Neural progenitor cell (in vitro differentiated cells): ENCODE measurements at regions not wholly inside any gene's neighbourhood (a gene's known extent, or its start where the extent isn't known, plus 50 kb on each side); places are given as distances from the start of the nearest gene placed in this dataset.

Source experiments
- DNase-seq: peaks from one replicate; pipeline ENCODE4 v3.0.0-alpha.2; 2016; ENCODE audit warnings: low spot score
- H2AFZ ChIP-seq: fragments of 200-600 bp; sonication (generic); replicated peaks from 2 replicates; pipeline ENCODE4 v1.6.1; 2016; ENCODE audit warnings: antibody characterized with exemption
- H3F3A ChIP-seq: fragments of 200-600 bp; sonication (generic); 2 replicates; pipeline ENCODE4 v1.6.1; 2016; ENCODE audit warnings: antibody characterized with exemption, low read depth
- H3K27ac ChIP-seq: fragments of 200-600 bp; sonication (generic); 2 replicates; pipeline ENCODE4 v1.5.1; 2016; ENCODE audit warnings: mild to moderate bottlenecking
- H3K27me3 ChIP-seq: fragments of 200-600 bp; sonication (generic); 2 replicates; pipeline ENCODE4 v1.6.1; 2016; ENCODE audit warnings: mild to moderate bottlenecking, moderate library complexity
- H3K36me3 ChIP-seq: fragments of 200-600 bp; sonication (generic); 2 replicates; pipeline ENCODE4 v1.5.1; 2016
- H3K4me1 ChIP-seq: fragments of 200-600 bp; sonication (generic); 2 replicates; pipeline ENCODE4 v1.6.1; 2016; ENCODE audit warnings: mixed run types
- H3K4me2 ChIP-seq: fragments of 200-600 bp; sonication (generic); 2 replicates; pipeline ENCODE4 v1.6.1; 2016
- H3K4me3 ChIP-seq: fragments of 200-600 bp; sonication (generic); 2 replicates; pipeline ENCODE4 v1.5.1; 2016
- H3K79me2 ChIP-seq: fragments of 200-600 bp; sonication (generic); 2 replicates; pipeline ENCODE4 v1.6.1; 2016; ENCODE audit warnings: low read depth
- H3K9ac ChIP-seq: fragments of 200-600 bp; sonication (generic); 2 replicates; pipeline ENCODE4 v1.6.1; 2016
- H3K9me3 ChIP-seq: fragments of 200-600 bp; sonication (generic); 2 replicates; pipeline ENCODE4 v1.5.1; 2016; ENCODE audit warnings: low read depth
- H4K20me1 ChIP-seq: fragments of 200-600 bp; sonication (generic); 2 replicates; pipeline ENCODE4 v1.6.1; 2016; ENCODE audit warnings: low read depth
- H3K27ac Mint-ChIP-seq: 3 replicates; pipeline ENCODE4 v1.8.0; 2021; ENCODE audit warnings: mixed read lengths
- H3K27me3 Mint-ChIP-seq: 2 replicates; pipeline ENCODE4 v1.8.0; 2022; ENCODE audit warnings: low read depth, mild to moderate bottlenecking, inconsistent platforms, moderate library complexity, mixed read lengths; ENCODE audit not compliant: insufficient read depth
- H3K36me3 Mint-ChIP-seq: 3 replicates; pipeline ENCODE4 v1.8.0; 2021; ENCODE audit warnings: mixed read lengths
- H3K4me1 Mint-ChIP-seq: 3 replicates; pipeline ENCODE4 v1.8.0; 2021; ENCODE audit warnings: mixed read lengths
- H3K4me3 Mint-ChIP-seq: 3 replicates; pipeline ENCODE4 v1.8.0; 2021; ENCODE audit warnings: mild to moderate bottlenecking, moderate library complexity, mixed read lengths
- H3K9me3 Mint-ChIP-seq: 3 replicates; pipeline ENCODE4 v1.8.0; 2020; ENCODE audit warnings: mixed read lengths
- CTCF ChIP-seq: fragments of 200-600 bp; sonication (generic); IDR thresholded peaks from 2 replicates; pipeline ENCODE4 v1.5.1; 2017; ENCODE audit warnings: antibody characterized with exemption, mild to moderate bottlenecking
- EZH2 ChIP-seq: fragments of 200-600 bp; sonication (generic); IDR thresholded peaks from 2 replicates; pipeline ENCODE4 v1.6.1; 2017; ENCODE audit warnings: antibody characterized with exemption, mild to moderate bottlenecking, moderate library complexity
- EZH2phosphoT487 ChIP-seq: fragments of 200-600 bp; sonication (generic); IDR thresholded peaks from 2 replicates; pipeline ENCODE4 v1.6.1; 2017; ENCODE audit warnings: antibody characterized with exemption

- Histone ChIP-seq H3K27ac (no peak overlapping the region), H3K9me3 (no peaks in the 10 kb centered on the region)
- H3K9me3 Mint-ChIP-seq: no peaks in the 10 kb centered on the region
These were observed 599.3 kb upstream of the IMPG1 start for GRCh38 chr6:76671751-76672150.

GRCh38 chr6:76644231-76644630, 571.8 kb upstream of the IMPG1 start:
- Mint-ChIP-seq H3K4me1 (no peaks in the 10 kb centered on the region), H3K27ac (no peak overlapping the region), H3K27me3 (no peaks in the 10 kb centered on the region), H3K36me3 (no peaks in the 10 kb centered on the region), H3K4me3 (no peak overlapping the region), H3K9me3 (no peaks in the 10 kb centered on the region)
- no peaks in the 10 kb centered on the region for H3K27me3 ChIP-seq
- no peak for DNase-seq
- no peaks in the 10 kb centered on the region for H3K36me3 ChIP-seq
- no peak for TF ChIP-seq EZH2
- TF ChIP-seq EZH2phosphoT487: no peak
- no peak for TF ChIP-seq CTCF
- H3K27ac ChIP-seq: no peak overlapping the region
- no peaks in the 10 kb centered on the region for H3K4me1 ChIP-seq
- no peak overlapping the region for H2AFZ ChIP-seq
- no peaks in the 10 kb centered on the region for H4K20me1 ChIP-seq
- H3K9ac ChIP-seq: no peak overlapping the region
- no peaks in the 10 kb centered on the region for H3K9me3 ChIP-seq
- H3K4me3 ChIP-seq: no peak overlapping the region
- no peaks in the 10 kb centered on the region for H3K79me2 ChIP-seq
- no peaks in the 10 kb centered on the region for H3F3A ChIP-seq
- H3K4me2 ChIP-seq: no peak overlapping the region

More at GRCh38 chr6:76671751-76672150, 599.3 kb upstream of the IMPG1 start:
- no peak for DNase-seq
- Mint-ChIP-seq H3K27ac (no peak overlapping the region), H3K27me3 (no peaks in the 10 kb centered on the region), H3K4me3 (no peak overlapping the region), H3K4me1 (no peaks in the 10 kb centered on the region), H3K36me3 (no peaks in the 10 kb centered on the region)
- H3K36me3 ChIP-seq: no peaks in the 10 kb centered on the region
- H3K27me3 ChIP-seq: no peaks in the 10 kb centered on the region
- no peaks in the 10 kb centered on the region for H3K4me1 ChIP-seq
- no peaks in the 10 kb centered on the region for H3K79me2 ChIP-seq
- H4K20me1 ChIP-seq: no peaks in the 10 kb centered on the region
- H3K9ac ChIP-seq: no peak overlapping the region
- no peaks in the 10 kb centered on the region for H3F3A ChIP-seq
- no peak for TF ChIP-seq CTCF
- no peak for TF ChIP-seq EZH2
- TF ChIP-seq EZH2phosphoT487: no peak
- no peak overlapping the region for H3K4me2 ChIP-seq
- H2AFZ ChIP-seq: no peak overlapping the region
- H3K4me3 ChIP-seq: no peak overlapping the region

GRCh38 chr6:76639941-76640340, 567.5 kb upstream of the IMPG1 start:
- Histone ChIP-seq H3K4me2 (no peak overlapping the region), H4K20me1 (no peaks in the 10 kb centered on the region), H3K4me1 (no peaks in the 10 kb centered on the region), H3K9me3 (no peaks in the 10 kb centered on the region), H3K9ac (no peak overlapping the region), H3K27me3 (no peaks in the 10 kb centered on the region), H3K4me3 (no peak overlapping the region), H2AFZ (peak overlapping the region; percentile 65), H3K79me2 (no peaks in the 10 kb centered on the region), H3K36me3 (no peaks in the 10 kb centered on the region), H3K27ac (no peak overlapping the region), H3F3A (no peaks in the 10 kb centered on the region)
- TF ChIP-seq CTCF (no peak), EZH2 (no peak), EZH2phosphoT487 (no peak)
- Mint-ChIP-seq H3K4me1 (no peaks in the 10 kb centered on the region), H3K9me3 (no peaks in the 10 kb centered on the region), H3K27me3 (no peaks in the 10 kb centered on the region), H3K4me3 (no peak overlapping the region), H3K36me3 (no peaks in the 10 kb centered on the region), H3K27ac (no peak overlapping the region)
- no peak for DNase-seq
